ENCODE measurements at regions not wholly inside any gene's neighbourhood (a gene's known extent, or its start where the extent isn't known, plus 50 kb on each side); places are given as distances from the start of the nearest gene placed in this dataset.
"Not testable (repeated sequence)": the region's sequence is repeated elsewhere in the genome, so short reads cannot be mapped to it uniquely, and the experiment has no call there.

- no peak for DNase-seq
Observed at GRCh38 chr4:30838331-30838730, 118.2 kb downstream of the PCDH7 start.

DNA sequence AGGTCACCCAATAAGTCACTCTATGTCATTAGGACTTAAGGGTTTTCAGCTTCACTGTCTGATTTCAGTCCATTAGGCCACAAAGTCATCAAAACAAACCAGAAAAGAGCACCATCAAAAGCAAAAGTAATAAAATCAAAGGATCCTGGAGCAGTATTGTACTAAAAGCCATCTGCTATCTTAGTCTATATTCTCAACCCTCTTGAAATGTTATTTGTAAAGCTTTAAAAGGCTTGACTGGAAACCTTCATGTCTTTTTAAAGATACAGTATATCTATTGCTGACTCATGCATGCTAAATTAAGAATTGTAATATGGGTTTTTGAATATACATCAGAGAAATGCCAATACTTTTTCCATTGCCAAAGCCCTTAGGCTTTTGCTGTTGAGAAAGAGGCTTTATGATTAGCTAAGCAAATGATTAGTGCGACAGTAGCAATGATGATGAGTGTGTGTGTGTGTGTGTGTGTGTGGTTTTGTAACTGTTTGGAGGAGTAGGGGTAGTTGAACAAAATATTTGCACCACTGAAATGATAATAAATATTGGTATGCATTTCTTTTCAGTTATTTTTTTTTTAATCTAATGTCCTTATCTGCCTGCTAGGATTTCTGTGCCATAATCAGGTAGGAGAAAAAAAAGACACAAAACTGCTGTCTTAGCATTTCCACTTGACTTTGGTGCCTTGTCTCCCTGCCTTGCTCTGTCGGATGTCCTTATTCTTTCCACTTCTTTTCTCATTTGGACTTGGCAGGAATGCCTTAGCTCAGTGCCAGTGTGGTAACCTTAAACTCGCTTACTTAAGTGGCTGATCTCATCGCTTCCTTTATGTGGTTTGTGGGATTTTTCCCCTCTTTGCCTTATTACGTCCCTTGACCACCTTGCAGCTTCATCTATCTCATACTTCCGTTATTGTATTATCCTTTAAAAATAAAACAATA is 119.7 kb downstream of the PCDH7 start:
- DNase-seq = no peak

DNA sequence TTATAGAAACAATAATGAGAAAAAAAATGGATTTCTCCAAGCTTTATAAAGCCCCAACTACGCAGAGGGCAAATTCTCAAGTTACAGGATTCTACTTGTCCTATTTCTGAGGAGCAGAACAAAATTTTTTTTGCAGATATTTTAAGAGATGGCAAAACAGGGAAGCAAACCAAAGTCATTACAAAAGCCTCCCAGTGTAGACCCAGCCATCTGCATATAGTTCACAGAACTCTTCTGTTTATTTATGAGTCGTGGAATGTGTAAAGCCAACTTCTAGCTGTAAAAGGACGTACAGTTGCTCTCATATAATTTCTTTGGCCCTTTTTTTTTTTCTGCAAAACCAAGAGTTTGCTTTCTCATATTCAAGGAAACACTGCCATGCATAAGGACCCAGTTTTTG is 120.4 kb downstream of the PCDH7 start:
- DNase-seq = no peak

DNA sequence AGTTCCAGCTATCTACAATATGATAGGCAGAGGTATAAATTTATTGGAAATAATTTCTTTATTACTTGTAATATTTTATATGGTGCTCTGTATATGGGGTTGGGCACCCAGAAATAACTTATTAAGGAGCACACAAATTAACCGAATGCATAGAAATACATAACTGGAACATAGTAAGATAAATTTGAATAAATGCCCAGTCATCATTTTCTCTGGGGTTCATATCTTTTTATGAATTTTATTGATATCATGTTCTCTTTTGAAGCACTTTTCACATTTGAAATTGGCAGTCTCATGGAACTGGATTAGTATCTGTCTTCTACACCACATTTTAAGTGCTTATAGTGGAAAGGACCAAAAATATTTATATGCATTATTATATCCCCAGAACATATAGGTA is 122.0 kb downstream of the PCDH7 start:
- DNase-seq = no peak

DNA sequence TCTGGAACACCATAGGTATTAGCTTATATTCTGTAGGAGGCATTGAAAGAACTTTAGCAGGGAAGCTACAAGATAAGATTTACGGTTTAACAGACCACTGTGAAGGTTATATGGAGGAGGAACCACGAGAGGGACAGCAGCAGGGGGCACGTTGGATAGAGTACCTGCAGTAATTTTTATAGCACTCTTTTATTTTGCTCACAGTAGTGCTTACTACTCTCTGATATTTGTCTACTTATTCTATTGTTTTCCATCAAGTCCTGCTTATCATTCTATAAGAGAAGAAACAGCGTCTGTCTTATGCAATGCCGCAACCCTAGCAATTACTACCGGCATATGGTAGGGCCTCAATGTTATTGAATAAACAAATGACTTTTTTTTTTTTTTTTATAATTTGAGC is 122.5 kb downstream of the PCDH7 start:
- DNase-seq = no peak

DNA sequence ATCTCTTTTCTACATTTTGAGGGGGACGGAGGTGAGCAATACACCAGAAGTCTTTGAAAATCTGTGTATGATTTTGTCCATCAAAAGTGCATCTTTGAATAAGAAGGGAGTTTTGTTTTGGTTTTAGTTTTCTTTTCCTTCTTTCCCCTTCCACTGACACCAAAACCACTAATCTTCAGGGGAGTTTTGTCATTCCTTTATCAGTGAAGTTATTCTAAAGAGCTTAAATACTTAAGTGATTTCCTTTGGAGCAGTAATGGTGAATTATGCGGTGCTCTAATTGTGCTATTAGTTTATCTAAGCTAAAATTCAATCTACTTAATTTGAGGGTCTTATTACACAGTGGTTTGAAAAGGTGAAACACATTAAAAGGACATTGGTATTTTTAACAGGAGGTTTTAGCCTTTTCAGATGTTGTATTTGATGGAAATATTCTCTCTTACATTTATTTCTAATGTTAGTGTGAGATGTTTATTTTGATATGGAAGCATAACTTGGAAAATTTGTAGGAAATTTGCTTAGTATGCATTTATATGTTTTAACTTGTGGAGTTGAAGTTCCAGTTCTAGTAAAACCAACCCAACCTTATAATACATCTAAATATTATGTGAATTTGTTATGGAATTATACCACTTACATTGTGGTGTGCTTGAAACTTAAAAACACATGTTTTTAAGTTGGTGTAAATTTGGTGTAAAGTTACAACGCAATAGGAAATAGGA is 124.9 kb downstream of the PCDH7 start:
- DNase-seq = no peak

- DNase-seq = no peak
Observed at GRCh38 chr4:30847167-30847566, 127.0 kb downstream of the PCDH7 start.

- DNase-seq = no peak
Observed at GRCh38 chr4:30847958-30848357, 127.8 kb downstream of the PCDH7 start.

- DNase-seq = no peak
Observed at GRCh38 chr4:30854531-30854930, 134.4 kb downstream of the PCDH7 start.

GRCh38 chr4:30855232-30855631 is 135.1 kb downstream of the PCDH7 start:
- no peak for DNase-seq

DNA sequence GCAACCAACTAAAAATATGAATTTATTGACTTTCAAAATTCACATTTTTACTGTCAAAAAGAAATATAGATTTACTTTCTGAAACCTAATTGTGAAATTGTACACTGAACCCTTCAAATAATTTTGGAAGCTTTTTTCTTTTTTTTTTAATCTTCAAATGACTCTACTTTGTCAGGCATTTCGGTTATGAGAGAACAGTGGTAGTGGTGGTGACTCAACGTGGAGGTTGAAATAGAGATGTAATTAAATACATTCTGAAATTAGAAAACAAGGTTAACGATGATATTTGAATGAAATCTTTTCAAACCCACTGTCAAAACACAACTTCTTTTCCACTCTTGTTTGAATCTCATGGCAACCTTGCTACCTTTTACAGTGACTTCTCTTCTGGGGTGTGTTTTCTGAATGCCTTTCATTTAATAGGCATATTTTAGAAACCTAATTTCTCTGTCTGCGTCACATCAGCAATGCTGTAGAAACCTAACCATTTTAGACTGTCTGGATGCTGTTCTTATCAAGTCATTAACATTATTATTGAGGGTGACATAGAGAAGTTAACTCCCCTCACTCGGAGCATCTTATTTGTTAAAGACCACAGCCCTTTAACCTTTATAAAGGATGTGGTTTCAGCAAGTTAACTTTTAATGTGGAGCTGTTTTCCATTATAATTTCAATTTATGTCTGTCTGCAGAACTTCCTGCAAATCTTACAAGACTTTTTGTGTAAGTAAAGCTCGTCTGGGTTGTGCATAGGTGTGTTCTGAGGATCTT is 136.8 kb downstream of the PCDH7 start:
- no peak for DNase-seq

DNA sequence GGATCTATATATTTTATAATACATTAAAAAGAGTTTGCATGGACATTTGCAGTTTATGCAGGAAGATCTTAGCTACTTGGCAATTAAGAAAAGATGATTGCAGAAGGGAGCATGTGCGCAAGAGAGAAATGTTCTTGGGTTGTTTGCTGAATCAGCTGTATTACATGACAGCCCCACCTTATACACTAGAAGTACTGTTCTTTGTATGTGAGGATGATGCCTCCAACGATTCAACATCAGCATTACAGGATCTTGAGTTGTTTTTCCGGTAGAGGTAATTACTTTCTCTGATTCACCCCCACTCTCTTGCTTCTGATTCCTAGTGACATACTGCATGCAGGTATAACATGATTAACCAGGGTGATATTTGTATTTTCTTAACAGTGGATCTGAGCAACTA is 140.8 kb downstream of the PCDH7 start:
- DNase-seq = no peak

- DNase-seq = no peak
Observed at GRCh38 chr4:30862196-30862595, 142.0 kb downstream of the PCDH7 start.

DNA sequence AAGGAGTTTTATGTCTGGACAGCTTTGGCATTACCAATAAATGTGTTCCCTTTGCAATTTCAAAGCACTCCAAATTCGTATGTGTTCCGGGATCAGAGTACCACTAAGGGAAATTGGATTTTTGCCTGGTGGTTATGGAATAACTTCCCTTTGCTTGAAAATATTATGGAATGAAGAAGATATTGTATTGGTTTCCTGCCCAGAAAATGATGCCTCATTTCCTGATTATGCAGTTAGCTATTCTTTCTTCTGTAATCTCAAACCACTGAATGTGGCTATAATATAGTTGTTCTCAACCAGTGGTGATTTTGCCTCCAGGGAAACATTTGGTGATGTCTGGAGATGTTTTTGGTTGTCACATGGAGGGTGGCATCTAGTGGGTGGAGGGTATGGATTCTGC is 142.9 kb downstream of the PCDH7 start:
- no peak for DNase-seq

DNA sequence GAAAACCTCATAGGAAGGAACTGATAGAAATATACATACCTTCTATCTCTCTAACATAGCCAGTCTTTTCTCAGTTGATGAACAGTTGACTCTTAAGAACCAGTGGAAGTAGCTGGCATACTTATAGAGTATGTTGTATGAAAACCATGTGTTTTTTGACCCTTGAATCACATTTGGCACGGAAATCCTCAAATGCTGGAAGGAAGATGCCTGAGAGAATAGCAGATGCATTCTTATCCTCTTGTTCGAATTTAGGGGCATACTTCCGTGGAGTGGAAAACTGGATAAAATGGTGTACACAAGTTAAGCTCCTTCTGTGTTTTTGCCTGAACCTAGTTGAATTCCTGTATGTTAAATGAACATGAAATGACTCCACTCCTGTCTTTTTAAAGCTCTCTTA is 145.5 kb downstream of the PCDH7 start:
- no peak for DNase-seq

DNA sequence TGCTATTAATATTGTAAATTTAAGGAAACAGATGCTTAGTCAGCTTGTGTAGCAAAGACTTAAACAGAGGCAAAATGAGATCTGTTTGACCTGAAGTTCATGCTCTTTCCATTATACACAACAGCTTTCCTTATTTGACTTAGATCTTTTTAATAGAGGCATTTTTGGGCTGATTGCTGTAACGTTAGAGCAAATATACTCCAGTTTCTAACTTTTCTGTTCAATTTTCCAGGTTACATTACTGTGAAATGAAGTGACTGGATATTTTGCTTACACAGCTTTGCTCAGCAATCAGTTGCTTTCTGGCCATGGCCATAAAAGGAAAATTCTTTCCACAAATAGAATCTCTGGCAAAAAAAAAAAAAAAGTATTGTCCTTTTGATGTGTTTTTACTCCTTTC is 146.2 kb downstream of the PCDH7 start:
- DNase-seq = no peak

- no peak for DNase-seq
Observed at GRCh38 chr4:30866907-30867306, 146.7 kb downstream of the PCDH7 start.

- DNase-seq = no peak
Observed at GRCh38 chr4:30867427-30867826, 147.3 kb downstream of the PCDH7 start.

GRCh38 chr4:30868111-30868895 is 148.1 kb downstream of the PCDH7 start:
- DNase-seq = no peak

DNA sequence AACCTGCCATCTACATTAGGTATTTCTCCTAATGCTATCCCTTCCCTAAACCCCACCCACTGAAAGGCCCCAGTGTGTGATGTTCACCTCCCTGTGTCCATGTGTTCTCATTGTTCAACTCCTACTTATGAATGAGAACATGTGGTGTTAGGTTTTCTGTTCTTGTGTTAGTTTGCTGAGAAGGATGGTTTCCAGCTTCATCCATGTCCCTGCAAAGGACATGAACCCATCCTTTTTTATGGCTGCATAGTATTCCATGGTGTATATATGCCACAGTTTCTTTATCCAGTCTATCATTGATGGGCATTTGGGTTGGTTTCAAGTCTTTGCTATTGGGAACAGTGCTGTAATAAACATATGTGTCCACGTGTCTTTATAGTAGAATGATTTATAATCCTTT is 149.2 kb downstream of the PCDH7 start:
- DNase-seq = not testable (repeated sequence)

- no peak for DNase-seq
Observed at GRCh38 chr4:30870513-30870912, 150.3 kb downstream of the PCDH7 start.

- no peak for DNase-seq
Observed at GRCh38 chr4:30875658-30876269, 155.6 kb downstream of the PCDH7 start.

All from NCI-H2171 treated with DMSO at 0.1 percent for 48 hours (cell line).